Upper lobe of right lung (tissue), 1 donor: ENCODE measurements at regions not wholly inside any gene's neighbourhood (a gene's known extent, or its start where the extent isn't known, plus 50 kb on each side); places are given as distances from the start of the nearest gene placed in this dataset.

Experiments used
- ATAC-seq: fragments of 200-7000 bp; cut with Tn5 transposase; one replicate; pipeline ENCODE4 v1.9.1; 2020; ENCODE audit warnings: mild to moderate bottlenecking, moderate library complexity
- DNase-seq: peaks from one replicate; pipeline ENCODE4 v3.0.0-alpha.2; 2020
- H3K27ac ChIP-seq: fragments of 200-600 bp; one replicate; pipeline ENCODE4 v1.8.0; 2022
- H3K27me3 ChIP-seq: fragments of 200-600 bp; one replicate; pipeline ENCODE4 v1.8.0; 2022; ENCODE audit warnings: mild to moderate bottlenecking
- H3K36me3 ChIP-seq: fragments of 200-600 bp; one replicate; pipeline ENCODE4 v1.8.0; 2022
- H3K4me1 ChIP-seq: fragments of 200-600 bp; one replicate; pipeline ENCODE4 v1.8.0; 2022
- H3K4me3 ChIP-seq: fragments of 200-600 bp; one replicate; pipeline ENCODE4 v1.8.0; 2022; ENCODE audit warnings: mild to moderate bottlenecking
- H3K9me3 ChIP-seq: fragments of 200-600 bp; one replicate; pipeline ENCODE4 v1.8.0; 2022
- CTCF ChIP-seq: fragments of 200-600 bp; IDR thresholded peaks from one replicate; pipeline ENCODE4 v1.8.0; 2022; ENCODE audit warnings: antibody characterized with exemption
- intact Hi-C: fragments of 100-400 bp; cut with DNase I; formaldehyde crosslinking; loops from one replicate; pipeline ENCODE4 v1.11.0; 2022
- donor health status: DM: no; HTN: yes; CAD: no; lungs with severe emphysema.

GRCh38 chr5:36765876-36766275 is 110.7 kb upstream of the NIPBL start:
- ATAC-seq (no peak), DNase-seq (no peak)
- intact Hi-C loops, result no loop called here
- no peak for TF ChIP-seq CTCF
- no peak overlapping the region for H3K27ac ChIP-seq
- no peaks in the 10 kb centered on the region for H3K27me3 ChIP-seq
- no peaks in the 10 kb centered on the region for H3K9me3 ChIP-seq
- H3K4me3 ChIP-seq, result no peak overlapping the region
- no peaks in the 10 kb centered on the region for H3K36me3 ChIP-seq
- no peaks in the 10 kb centered on the region for H3K4me1 ChIP-seq

- ATAC-seq, result no peak
- intact Hi-C loops, result no loop called here
- no peak overlapping the region for H3K4me3 ChIP-seq
Measured at GRCh38 chr5:36766981-36767380, 109.6 kb upstream of the NIPBL start.

GRCh38 chr5:36768450-36768849 is 108.1 kb upstream of the NIPBL start:
- Histone ChIP-seq H3K27ac (no peak overlapping the region), H3K27me3 (no peaks in the 10 kb centered on the region), H3K4me3 (no peak overlapping the region), H3K4me1 (no peaks in the 10 kb centered on the region), H3K9me3 (no peaks in the 10 kb centered on the region), H3K36me3 (no peaks in the 10 kb centered on the region)
- intact Hi-C loops, result no loop called here
- no peak for DNase-seq
- TF ChIP-seq CTCF, result no peak
- no peak for ATAC-seq

More at GRCh38 chr5:36766981-36767380, 109.6 kb upstream of the NIPBL start:
- no peak for TF ChIP-seq CTCF
- DNase-seq, result no peak
- H3K4me1 ChIP-seq, result no peaks in the 10 kb centered on the region
- H3K27ac ChIP-seq, result no peak overlapping the region
- no peaks in the 10 kb centered on the region for H3K36me3 ChIP-seq
- no peaks in the 10 kb centered on the region for H3K9me3 ChIP-seq
- H3K27me3 ChIP-seq, result no peaks in the 10 kb centered on the region

- intact Hi-C loops, result no loop called here
- H3K27me3 ChIP-seq, result no peaks in the 10 kb centered on the region
Measured at GRCh38 chr5:36769129-36769770, 107.3 kb upstream of the NIPBL start.

GRCh38 chr5:36770125-36770524 is 106.4 kb upstream of the NIPBL start:
- ATAC-seq, result no peak
- no peak for TF ChIP-seq CTCF

More at GRCh38 chr5:36769129-36769770, 107.3 kb upstream of the NIPBL start:
- Histone ChIP-seq H3K4me1 (no peaks in the 10 kb centered on the region), H3K9me3 (no peaks in the 10 kb centered on the region), H3K36me3 (no peaks in the 10 kb centered on the region), H3K4me3 (no peak overlapping the region), H3K27ac (no peak overlapping the region)
- TF ChIP-seq CTCF, result no peak
- no peak for ATAC-seq
- DNase-seq, result no peak

More at GRCh38 chr5:36770125-36770524, 106.4 kb upstream of the NIPBL start:
- no peak overlapping the region for H3K27ac ChIP-seq
- H3K36me3 ChIP-seq, result no peaks in the 10 kb centered on the region
- H3K9me3 ChIP-seq, result no peaks in the 10 kb centered on the region
- no peak for DNase-seq
- no peaks in the 10 kb centered on the region for H3K4me1 ChIP-seq
- intact Hi-C loops, result no loop called here
- no peaks in the 10 kb centered on the region for H3K27me3 ChIP-seq
- no peak overlapping the region for H3K4me3 ChIP-seq
